ENCODE measurements at regions not wholly inside any gene's neighbourhood (a gene's known extent, or its start where the extent isn't known, plus 50 kb on each side); places are given as distances from the start of the nearest gene placed in this dataset.
A peak's percentile ranks its signal among the peaks of the same experiment; 100 is the strongest.
"Not testable (repeated sequence)": the region's sequence is repeated elsewhere in the genome, so short reads cannot be mapped to it uniquely, and the experiment has no call there.

DNA sequence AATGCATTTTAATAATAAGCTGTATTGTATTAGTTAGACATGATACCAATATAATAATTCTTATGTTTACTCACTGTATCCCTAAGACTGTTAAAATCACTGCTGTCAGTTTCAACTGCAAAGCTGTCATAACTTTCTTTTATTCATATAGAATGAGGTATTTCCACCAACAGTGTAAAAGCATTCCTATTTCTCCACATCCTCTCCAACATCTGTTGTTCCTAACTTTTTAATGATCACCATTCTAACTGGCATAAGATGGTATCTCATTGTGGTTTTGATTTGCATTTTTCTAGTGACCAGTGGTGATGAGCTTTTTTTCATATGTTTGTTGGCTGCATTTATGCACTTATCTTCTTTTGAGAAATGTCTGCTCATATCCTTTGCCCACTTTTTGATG is 177.6 kb upstream of the MME start:
- not testable (repeated sequence) for DNase-seq (ENCODE audit: low read depth)

DNA sequence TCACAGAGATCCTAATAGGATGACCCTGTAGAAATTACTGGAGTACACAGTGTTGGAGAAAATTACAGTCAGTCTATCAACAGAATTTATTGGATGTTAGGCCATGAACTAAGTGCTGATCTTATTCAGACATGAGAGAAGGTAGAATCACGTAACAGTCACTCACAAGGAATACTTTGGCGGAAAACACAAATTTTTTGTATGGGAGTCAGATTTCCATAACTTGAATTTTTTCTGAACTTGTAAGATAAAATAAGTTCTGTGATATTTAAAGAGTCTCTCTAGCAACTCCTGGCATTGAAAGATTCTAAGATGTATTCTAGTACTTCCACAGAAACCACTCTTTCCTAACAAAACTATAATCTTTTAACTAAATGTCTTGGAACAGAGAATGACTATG is 178.8 kb upstream of the MME start:
- DNase-seq (ENCODE audit: low read depth): no peak

DNA sequence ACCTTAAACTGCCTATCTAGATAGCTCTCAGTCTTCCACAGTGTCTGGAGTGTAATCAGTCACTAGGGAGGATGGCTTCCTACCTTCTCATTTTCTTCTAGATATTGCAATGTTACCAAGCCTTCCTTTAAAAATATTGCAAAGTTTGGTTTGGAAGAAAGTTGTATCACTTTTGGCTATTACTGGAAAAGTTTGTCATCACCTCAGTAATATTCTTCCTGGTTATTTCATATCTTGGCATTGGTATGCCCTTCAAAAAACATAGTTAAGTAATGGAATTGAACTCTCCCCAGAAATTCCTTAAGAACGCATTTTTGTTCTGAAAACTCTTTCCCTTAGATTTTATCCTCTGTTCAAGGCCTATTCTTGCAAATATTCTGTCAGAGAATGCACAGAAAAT is 179.3 kb upstream of the MME start:
- no peak for DNase-seq (ENCODE audit: low read depth)

DNA sequence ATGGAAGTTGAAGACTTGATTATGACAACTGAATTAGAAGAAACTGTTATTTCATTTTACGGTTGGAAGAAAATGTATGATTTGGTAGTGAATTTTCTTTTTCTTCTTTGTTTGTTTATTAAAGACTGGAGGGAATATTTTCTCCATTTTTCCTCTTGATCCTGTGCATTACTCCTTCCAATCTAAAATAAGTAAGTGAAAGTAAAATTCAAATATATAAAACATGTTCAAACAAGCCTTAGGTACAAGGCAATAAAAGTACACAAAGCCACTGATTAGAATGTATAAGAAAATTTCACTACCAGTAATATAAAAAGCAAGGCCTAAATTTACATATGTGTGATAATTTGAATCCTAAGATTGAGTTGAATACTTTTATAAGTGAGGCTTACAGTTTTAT is 181.2 kb upstream of the MME start:
- DNase-seq (ENCODE audit: low read depth): no peak

DNA sequence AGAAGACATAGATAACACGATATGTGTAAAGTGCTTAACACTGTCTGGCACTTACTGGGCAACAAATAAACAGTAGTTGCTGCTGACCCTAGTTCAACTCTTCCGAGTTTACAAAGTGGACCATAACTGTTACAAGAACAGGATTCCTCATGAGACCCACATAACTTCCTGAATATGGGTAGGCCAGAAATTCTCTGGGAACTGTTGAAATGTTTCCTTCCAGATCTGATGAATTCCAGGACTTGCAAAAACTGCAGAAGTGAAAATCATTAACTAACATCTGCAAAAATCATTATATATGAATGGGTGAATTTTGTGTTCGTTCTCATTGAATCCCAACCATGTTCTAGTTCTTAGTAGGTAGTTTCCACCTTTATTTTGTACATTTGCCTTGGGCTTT is 181.7 kb upstream of the MME start:
- peak; percentile 2 for DNase-seq (ENCODE audit: low read depth)

DNA sequence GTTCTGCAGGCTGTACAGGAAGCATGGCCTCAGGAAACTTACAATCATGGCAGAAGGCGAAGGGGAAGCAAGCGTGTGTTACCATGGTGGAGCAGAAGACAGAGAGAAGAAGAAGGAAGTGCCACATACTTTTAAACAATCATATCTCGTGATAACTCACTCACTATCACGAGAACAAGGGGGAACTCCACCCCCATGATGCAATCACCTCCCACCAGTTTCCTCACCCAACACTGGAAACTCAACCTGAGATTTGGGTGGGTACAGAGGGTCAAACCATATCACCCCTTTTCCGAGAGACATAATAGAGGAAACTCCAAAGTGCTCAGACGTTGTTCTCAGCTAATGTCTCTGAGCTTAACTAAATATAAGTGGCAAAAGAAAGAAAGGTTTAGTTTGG is 186.3 kb upstream of the MME start:
- no peak for DNase-seq (ENCODE audit: low read depth)

DNA sequence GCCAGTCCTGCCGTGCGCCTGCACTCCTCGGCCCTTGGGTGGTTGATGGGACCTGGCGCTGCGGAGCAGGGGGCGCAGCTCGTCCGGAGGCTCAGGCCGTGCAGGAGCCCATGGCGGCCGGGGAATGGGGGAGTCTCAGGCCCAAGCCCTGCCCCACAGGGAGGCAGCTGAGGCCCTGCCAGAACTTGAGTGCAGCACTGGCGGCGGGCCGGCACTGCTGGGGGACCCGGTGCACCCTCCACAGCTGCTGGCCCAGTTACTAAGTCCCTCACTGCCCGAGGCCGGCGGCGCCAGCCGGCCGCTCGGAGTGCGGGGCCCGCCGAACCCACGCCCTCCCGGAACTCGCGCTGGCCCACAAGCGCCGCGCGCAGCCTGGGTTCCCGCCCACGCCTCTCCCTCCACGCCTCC is 190.9 kb upstream of the MME start:
- no peak for DNase-seq (ENCODE audit: low read depth)

DNA sequence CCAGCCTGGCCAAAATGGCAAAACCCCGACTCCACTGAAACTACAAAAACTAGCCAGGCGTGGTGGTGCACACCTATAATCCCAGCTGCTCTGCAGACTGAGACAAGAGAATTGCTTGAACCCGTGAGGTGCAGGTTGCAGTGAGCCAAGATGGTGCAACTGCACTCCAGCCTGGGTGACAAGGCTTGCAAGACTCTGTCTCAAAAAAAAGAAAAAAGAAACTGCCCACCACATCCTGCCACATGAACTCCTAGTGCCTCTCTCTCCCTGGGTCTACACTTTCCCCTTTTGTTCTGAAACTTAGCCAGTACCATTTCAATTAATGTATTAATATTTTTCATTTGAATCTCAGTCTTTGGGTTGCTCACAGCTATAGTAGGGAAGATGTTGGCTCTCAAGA is 192.2 kb upstream of the MME start:
- DNase-seq (ENCODE audit: low read depth): no peak

DNA sequence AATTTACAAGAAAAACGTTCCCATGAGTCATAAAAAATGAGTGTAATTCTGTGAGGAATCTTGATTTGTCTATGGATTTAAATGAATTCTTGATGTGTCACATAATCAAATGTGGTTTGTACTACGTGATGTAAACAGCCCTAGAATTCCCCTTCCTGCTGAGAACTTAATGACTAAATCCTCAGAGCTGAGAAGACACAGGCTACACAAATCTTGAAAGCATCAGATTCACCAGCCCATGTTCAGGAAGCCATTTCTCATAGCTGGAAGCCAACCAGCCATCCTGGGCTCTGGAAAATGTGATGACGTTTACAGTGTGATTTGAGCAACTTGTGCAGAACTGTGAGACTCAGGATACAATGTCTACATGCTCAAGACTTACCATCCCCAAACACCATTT is 193.7 kb upstream of the MME start:
- peak; percentile 85 for DNase-seq (ENCODE audit: low read depth)

DNA sequence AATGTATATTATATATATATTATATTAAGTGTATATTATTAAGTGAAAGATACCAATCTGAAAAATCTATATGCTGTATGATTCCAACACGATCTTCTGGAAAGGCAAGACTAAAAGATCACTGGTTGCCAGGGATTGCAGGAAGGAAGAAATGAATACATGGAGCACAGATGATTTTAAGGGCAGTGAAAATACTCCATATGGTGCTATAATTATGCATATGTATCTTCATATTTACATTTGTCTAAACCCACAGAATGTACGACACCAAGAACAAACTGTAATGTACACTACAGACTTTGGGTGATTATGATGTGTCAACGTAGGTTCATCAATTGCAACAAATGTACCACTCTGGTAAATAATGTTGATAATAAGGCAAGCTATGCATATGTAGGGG is 194.7 kb upstream of the MME start:
- DNase-seq (ENCODE audit: low read depth): no peak

DNA sequence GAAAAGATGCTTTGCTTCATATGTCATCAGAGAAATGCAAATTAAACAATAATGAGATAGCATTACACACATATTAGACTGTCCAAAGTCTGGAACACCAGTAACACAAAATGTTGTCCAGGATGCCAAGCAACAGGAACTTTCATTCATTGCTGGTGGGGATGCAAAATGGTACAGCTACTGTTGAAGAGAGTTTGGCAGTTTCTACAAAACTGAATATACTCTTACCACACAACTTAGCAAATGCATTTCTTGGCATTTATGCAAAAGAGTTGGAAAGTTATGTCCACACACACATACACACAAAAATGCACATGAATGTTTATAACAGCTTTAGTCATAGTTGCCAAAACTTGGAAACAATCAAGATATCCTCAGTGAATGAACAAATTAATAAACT is 195.2 kb upstream of the MME start:
- no peak for DNase-seq (ENCODE audit: low read depth)

DNA sequence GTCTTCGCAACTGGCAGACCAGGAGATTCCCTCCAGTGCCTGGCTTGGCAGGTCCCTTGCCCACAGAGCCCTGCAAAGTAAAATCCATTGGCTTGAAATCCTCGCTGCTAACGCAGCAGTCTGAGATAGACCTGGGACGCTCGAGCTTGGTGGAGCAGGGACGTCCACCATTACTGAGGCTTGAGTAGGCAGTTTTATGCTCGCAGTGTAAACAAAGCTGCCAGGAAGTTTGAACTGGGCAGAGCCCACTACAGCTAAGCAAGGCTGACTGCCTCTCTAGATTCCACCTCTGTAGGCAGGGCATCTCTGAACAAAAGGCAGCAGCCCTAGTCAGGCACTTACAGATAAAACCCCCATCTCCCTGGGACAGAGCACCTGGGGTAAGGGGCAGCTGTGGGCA is 205.0 kb upstream of the MME start:
- no peak for DNase-seq (ENCODE audit: low read depth)

DNA sequence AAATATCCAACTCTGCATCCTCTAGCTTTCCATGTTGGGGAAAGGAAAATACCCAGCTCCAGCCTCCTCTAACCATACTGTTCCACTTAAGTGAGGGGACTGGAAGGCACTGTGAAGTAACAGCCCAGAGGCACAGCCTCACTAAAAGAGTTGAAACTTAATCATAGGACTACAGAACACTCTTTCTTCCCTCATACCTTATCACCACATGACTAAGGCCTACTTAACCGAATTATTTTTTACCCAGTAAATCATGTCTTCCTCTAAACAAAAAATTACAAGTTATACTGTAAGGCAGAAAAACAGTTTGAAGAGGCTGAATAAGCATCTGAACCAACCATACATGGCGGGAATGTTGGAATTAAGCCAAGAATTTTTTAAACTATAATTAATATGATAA is 207.4 kb upstream of the MME start:
- no peak for DNase-seq (ENCODE audit: low read depth)

DNA sequence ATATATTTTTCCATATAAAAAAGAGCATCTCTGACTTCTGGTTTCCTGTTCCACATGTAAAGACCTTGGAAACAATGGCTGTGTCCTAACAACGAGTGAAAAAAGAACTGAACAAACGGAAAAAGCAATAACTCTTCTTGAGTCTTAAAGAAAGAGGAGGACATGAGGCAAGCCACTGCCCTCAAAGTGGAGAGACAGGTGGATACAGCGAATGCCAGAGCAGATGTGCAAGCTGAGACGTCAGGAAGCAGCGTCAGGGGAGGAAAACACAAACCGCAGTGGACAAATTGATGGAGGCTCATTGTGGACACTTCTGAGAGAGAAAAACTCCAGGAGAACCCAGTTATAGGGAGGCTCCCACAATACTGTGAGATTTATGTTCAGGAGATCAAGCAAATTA is 208.0 kb upstream of the MME start:
- no peak for DNase-seq (ENCODE audit: low read depth)

DNA sequence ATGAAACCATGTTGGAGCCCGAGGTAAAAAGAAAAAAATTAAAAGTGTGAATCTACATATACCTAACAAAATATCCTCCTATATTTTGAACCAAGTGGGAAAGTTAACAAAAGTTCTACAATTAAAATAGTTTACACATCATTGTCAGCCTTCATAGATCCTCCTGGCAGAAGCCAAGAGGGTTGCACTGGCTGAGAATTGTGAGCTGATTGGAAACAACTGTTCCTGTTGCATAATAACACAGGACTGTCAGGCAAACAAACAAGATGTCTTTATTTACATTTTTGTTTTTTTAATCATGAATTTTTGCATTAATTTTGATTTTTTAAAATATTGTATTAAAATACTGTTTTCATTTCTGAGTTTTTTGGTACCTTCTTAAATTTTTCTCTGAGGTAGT is 215.2 kb upstream of the MME start:
- DNase-seq (ENCODE audit: low read depth): no peak

DNA sequence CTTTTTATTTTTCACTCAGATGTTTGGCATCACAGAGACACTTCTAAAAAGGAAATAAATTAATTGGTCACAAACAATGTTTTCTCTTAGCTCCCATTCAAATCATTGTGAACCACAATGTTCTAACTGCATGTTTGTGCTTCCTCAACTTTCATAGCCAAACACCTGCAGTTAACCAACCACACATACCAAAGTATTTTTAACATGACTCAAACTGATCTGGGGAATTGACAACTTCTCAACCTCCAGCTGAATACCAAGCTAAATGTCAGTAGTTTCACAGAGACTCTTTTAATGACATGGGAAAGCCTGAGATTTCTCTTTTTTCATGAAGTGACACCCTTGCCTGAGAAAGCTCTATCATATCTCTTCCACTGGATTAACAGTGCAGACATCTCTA is 217.9 kb upstream of the MME start:
- DNase-seq (ENCODE audit: low read depth): peak; percentile 80

DNA sequence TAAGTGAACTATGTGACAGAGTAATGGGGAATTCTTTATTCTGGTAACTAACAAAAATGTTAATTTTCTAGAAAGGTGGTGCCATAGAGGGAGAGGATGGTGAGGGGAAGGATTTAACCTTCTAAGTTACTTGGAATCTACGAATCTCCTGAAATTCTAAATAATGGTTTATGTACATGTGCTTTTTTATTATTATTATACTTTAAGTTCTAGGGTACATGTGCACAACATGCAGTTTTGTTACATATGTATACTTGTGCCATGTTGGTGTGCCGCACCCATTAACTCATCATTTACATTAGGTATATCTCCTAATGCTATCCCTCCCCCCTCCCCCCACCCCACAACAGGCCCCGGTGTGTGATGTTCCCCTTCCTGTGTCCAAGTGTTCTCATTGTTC is 227.1 kb upstream of the MME start:
- not testable (repeated sequence) for DNase-seq (ENCODE audit: low read depth)

DNA sequence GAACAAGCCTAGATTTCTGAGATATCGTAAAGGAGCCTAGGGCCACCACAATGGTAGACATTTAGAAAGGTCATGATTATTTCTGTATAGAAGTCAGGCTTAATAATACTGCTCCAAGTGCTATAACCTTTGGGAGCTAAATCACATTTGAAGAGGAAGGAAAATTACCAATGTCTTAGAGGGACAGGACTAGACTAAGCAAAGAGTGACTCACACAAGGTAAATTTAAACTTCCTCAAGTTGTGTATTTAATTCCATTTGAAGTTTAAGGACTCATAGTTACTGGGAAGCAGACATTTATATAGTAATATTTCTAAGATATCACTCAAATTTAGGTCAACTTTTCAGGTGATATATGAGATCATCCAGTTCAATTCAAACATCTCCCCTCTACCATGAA is 227.6 kb upstream of the MME start:
- DNase-seq (ENCODE audit: low read depth): no peak

DNA sequence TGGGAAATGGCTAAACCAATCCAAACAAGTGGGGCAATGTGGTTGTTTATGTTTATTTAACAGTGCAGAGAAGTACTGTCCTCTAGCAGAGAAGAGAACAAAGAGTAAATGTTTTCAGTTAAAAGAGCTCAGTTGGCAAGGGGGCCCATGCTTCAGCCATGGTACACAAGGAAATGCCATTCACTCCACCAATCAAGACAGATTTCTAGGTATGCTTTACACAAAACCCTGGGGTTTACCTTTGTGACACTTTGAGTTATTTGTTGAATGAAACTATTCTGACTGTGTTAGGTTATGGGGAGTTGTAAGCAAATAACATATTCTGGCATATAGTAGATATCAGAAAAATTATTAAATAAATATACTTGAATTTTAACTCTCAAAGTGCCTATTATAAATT is 228.5 kb upstream of the MME start:
- no peak for DNase-seq (ENCODE audit: low read depth)

DNA sequence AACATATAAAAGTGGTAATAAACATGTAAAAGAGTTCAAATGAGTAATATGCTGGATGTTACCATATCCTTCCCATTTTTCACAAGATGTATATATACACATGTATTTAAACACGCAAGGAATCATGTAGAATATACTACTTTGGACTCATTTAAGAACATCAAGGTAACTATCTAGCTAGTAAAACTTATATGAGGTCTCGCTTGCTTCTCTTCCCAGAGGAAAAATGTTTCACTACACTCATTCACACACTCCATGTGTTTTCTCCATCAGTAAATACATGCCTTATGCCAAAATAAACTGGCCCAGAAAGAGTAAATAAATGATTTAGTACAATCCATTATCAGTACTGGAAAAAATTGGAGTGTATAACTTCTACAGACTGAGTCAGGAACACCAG is 229.2 kb upstream of the MME start:
- DNase-seq (ENCODE audit: low read depth): no peak

DNA sequence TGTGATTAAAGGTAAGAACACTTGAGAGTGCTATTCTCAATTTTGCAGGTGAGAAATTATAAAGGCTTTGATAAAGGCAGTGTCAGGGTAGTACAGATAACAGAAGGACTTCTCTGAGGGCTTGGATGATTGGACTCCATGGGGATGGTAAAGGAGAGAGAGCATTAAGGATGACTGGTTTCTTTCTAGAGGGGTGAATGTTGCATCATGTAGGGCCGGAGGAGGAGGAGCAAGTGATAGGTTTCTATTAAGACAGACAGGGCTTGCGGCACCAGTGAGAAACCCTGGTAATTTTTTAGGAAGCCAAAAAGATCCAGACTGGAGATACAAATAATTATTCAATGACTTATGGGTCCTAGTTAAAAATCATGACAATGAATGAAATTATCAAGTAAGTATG is 230.7 kb upstream of the MME start:
- DNase-seq (ENCODE audit: low read depth): no peak

DNA sequence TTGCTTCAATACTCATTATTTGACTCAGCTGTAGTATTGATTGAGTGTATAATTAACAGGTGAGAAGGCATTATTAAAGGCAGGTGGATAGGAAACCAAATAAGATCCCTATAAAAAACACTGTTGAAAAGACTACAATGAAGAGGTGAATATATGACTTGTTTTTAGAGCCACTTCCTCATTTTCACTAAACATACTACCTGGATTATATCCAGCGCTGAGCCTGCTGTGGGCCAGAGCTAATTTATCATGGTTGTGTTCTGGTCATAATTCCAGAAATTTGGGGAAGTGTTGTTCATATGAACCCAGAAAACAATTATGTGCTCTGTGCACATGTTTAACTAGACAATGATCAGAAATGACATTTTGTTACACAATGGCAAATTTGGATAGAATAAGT is 235.3 kb upstream of the MME start:
- DNase-seq (ENCODE audit: low read depth): no peak

DNA sequence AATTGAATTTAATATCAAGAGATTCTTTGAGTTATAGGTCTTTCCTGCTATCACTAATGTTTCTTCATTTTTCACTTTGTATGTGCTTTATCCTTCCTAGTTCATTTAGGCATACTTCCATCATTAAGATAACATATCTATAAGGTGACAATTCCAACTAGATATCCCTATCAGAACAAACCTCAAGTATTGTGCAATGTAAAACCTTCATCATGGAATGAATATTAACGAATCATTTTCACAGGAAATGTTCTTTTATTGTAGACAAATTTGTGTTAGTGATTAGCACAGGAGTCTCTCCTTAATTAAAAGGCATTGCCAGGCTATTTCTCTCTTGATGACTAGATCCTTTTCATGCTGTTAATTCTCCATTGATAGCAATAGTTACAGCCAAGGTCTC is 236.5 kb upstream of the MME start:
- no peak for DNase-seq (ENCODE audit: low read depth)

DNA sequence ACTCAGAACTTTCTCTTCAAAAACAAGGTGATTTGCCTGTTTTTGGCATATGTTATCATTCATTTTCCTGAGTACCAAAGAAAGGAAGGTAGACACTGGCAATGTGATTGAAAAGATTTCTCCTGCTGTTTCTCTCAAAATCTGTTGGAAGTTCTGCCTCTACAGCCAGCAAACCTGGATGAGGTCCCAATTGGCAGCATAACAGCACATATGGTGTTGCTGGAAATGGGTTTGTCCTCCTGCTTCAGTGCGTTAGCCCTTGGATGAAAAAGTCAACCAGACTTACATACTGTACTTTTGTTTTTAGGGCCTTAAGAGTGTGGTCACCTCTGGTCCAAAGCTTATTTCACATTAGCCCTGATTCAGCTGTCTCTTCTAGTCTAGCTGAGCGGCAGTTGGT is 237.6 kb upstream of the MME start:
- no peak for DNase-seq (ENCODE audit: low read depth)

DNA sequence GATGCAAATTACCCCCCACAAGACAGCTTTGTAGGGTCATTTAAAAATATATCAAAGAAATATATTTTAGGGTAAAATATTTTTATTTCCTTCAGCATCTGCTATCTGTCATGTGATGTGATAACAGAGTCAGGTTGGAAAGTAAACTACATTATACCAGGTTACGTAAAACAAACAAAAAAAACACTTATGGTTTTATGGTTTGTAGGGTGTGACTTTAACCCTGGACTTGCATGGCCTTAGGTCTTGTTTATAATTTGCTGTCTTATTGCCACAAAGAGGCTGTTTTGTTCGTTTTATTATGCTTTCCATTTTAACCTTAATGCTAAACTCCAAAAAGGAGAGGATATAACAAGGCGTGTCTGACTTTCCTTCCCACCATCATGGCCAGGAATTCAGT is 244.5 kb upstream of the MME start:
- DNase-seq (ENCODE audit: low read depth): no peak
